GM12872 (cell line): ENCODE measurements at regions not wholly inside any gene's neighbourhood (a gene's known extent, or its start where the extent isn't known, plus 50 kb on each side); places are given as distances from the start of the nearest gene placed in this dataset.

Source experiments
- CTCF ChIP-seq: IDR thresholded peaks from 3 replicates; pipeline ENCODE4 v1.5.1; 2011; ENCODE audit warnings: low read depth, mild to moderate bottlenecking, low read length, moderate library complexity; ENCODE audit not compliant: insufficient read depth

GRCh38 chr1:218166268-218166945, 118.7 kb upstream of the RRP15 start:
- no peak for TF ChIP-seq CTCF

GRCh38 chr1:218171302-218171893, 113.7 kb upstream of the RRP15 start:
- peak; percentile 54; the same call in 2 of the 3 replicates for TF ChIP-seq CTCF

GRCh38 chr1:218182455-218182854, 102.6 kb upstream of the RRP15 start:
- no peak for TF ChIP-seq CTCF

GRCh38 chr1:218200979-218201378, 84.1 kb upstream of the RRP15 start:
- TF ChIP-seq CTCF = no peak

GRCh38 chr1:218201601-218202000, 83.5 kb upstream of the RRP15 start:
- no peak for TF ChIP-seq CTCF

GRCh38 chr1:218205721-218206120, 79.4 kb upstream of the RRP15 start:
- TF ChIP-seq CTCF = no peak

- no peak for TF ChIP-seq CTCF
Measured at GRCh38 chr1:218207194-218207593, 77.9 kb upstream of the RRP15 start.
